NCI-H2227 (cell line): ENCODE measurements at regions not wholly inside any gene's neighbourhood (a gene's known extent, or its start where the extent isn't known, plus 50 kb on each side); places are given as distances from the start of the nearest gene placed in this dataset.

Source experiments
- DNase-seq: peaks from one replicate; lab custom pipeline; 2025; ENCODE audit not compliant: unreplicated experiment; lab: John Stamatoyannopoulos, UW

DNA sequence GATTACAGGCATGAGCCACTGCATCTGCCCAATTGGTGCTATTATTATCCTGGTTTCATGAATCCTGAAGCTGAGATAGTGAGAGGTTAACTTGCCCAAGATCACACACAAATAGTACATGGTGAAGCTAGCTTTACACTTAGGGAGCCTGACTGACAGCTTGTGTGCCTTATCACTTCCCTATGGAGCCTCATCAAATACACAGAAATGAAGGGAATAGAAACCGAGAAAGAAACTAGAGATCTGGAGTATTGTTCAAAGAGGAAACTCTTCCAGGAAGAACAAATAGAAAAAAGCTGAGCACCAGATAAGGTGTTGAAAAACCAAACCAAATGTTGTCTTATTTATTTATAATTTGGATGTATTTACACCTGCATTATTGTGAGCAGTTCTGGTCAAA, 155.0 kb upstream of the CITED2 start:
- DNase-seq = no peak

DNA sequence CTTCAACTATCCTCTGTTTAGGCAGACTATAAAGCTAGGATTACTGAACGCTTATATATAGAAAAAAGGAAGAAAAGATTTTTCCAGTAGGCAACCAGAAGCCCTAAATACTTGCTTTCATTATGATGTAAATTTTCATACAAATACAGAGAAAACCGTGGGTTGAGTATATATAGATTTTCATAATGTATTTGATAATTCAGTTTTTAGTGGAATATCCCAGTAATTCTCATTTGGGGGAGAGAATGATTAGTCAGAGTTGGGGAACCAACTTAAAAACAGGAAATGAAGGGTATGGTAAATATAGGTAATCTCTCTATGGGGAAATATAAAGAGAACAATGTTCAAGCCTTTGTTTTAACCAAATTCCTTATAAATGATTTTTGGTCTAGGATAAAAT, 154.0 kb upstream of the CITED2 start:
- no peak for DNase-seq

DNA sequence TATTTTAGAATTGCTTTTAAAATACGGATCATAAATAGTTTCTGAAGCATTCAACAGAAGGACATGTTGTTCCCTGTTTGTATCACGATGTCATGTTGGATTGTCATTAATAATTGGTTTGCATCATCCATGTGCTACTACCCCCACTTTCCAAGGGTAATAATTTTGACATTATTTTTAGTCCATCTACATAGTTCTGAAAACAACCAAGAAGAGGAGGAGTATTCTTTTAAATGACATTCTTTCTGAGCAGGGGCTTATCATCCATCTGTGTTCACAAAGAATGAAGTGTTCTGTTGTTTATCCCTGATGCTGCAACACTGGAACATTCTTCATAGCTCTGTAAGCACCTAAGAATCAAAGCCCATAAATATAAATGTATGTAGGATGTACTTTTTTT, 151.0 kb upstream of the CITED2 start:
- DNase-seq = no peak

GRCh38 chr6:139523986-139524385, 149.5 kb upstream of the CITED2 start:
- DNase-seq = no peak

GRCh38 chr6:139522511-139523220, 148.2 kb upstream of the CITED2 start:
- no peak for DNase-seq

- DNase-seq = no peak
These were observed 146.9 kb upstream of the CITED2 start for GRCh38 chr6:139521338-139521737.

GRCh38 chr6:139520321-139520768, 145.9 kb upstream of the CITED2 start:
- no peak for DNase-seq

GRCh38 chr6:139519571-139520031, 145.2 kb upstream of the CITED2 start:
- DNase-seq = no peak

DNA sequence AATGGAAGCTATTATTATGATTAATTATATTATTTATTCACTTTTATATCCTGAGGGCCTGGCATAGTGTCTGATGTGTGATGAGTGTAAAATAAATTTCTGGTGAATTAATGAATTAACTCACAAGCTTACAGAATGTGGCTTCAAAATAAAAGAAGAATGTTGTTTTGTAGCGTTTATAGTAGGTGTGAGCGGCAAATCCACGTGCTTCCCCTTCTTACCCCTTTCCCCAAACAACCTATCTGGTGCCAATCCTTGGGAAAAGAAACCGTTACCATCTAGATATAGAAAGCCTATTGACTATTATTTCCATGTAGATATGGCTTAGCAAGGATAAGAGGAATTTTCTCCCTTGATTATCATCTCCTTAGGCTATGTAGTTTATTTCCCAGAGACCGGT, 144.6 kb upstream of the CITED2 start:
- DNase-seq = no peak

GRCh38 chr6:139518556-139519091, 144.2 kb upstream of the CITED2 start:
- DNase-seq = no peak

DNA sequence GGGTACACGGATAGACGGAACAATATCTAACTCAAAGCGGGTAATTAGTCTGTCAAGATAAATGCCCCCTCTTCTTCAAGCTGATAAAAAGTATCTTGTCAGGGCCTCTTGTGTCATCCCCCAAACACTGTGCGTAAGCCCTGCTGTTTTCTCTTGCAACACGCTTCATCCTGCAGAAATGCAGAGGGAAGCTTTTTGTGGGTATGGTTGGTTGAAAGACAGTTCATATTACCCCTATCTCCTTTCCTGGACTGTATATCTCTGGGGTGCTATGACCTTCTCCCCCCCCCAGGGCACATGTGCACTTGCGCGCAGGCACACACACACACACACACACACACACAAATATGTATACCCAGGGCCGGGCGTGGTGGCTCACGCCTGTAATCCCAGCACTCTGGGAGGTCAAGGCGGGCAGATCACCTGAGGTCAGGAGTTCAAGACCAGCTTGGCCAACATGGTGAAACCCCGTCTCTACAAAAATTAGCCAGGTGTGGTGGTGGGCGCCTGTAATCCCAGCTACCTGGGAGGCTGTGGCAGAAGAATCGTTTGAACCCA, 143.6 kb upstream of the CITED2 start:
- peak; percentile 70 for DNase-seq

DNA sequence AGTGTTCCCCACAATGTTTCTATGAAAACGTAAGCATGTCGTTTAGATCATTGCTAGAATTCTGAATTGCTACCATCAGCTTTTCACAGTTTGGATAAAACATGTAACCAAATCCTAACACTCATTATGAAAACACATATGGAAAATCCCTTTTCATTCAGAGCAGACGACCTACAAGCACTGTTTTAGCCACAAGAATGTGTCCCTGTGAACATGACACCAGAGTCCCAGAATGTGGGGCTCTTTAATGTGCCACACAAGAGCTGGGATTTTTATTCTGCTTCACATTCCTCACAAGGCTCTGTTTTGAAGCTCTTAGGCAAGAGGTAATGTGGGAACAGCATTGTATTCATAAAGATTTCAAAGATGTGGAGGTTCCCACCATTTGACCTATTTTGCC, 141.1 kb upstream of the CITED2 start:
- DNase-seq = no peak

DNA sequence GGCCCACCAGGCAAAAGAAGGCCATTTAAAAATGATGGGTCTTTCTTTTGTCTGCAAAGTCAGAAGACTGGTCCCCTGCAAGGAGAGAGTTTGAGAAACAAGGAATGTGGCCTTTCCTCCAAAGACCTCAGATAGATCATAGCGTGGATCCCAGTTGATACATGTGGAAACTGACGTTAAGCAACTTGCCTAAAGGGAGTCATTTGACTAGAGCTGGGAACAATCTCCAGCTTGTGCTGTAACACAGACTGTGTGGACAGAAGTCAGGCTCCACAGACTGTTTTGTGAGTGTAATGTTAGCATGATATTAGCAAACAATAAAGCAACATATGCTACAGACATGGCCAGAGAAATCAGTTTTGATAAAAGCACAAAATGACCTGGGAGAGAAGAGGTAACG, 140.4 kb upstream of the CITED2 start:
- no peak for DNase-seq

- no peak for DNase-seq
These were observed 135.8 kb upstream of the CITED2 start for GRCh38 chr6:139510040-139510790.

GRCh38 chr6:139509167-139509566, 134.7 kb upstream of the CITED2 start:
- no peak for DNase-seq

GRCh38 chr6:139508576-139508975, 134.1 kb upstream of the CITED2 start:
- DNase-seq = no peak

GRCh38 chr6:139508023-139508422, 133.6 kb upstream of the CITED2 start:
- DNase-seq = no peak

GRCh38 chr6:139500977-139501376, 126.5 kb upstream of the CITED2 start:
- DNase-seq = no peak

DNA sequence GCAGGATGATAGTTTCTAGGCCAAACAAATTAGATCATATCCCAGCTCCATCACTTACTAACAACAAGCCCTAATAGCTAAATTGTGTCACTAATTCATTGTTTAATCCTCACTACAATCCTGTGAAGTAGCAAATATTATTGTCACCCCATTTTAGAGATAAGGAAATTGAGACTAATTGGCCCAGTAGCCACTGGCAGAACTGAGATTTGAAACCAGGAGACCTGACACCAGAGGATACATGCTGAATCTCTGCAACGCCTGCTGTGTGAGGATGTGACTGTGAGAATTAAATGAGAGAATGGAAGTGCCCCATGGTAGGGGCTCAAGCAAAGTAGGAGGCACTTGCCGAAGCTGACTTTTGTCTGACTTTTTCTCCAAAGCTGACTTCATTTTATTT, 124.3 kb upstream of the CITED2 start:
- no peak for DNase-seq

- DNase-seq = no peak
These were observed 123.0 kb upstream of the CITED2 start for GRCh38 chr6:139497345-139497961.

DNA sequence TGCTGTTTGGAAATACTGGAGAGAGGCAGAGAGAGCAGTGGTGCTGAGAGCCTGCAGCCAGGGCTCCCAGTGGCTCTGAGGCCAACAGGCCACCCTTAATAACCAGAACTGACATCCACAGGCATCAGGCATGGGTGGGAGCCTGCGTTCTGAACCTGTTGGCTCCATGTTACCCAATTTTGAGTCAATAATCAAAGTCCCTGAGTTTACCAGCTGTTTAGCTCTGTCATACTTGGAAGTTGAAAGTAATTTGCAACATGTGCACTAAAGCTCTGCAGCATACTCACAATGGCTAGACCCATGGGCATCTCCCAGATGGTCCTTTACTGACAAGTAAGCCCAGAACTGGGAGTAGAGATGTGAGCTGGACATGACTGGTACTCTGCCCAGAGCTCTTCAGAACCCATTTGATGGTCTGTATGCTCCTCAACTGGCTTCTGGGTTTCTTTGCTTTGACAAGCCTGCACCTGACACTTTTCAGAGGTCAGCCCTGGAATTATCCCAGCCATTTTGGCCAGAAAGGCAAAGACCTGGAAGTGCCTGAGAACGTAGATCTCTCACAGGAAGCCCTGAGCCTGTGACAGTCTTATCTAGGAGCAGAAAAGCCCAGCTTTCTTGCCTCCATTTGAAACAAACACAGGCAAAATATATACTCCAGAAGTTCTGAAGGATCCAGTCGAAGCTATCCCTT, 122.4 kb upstream of the CITED2 start:
- no peak for DNase-seq
